ENCODE measurements at regions not wholly inside any gene's neighbourhood (a gene's known extent, or its start where the extent isn't known, plus 50 kb on each side); places are given as distances from the start of the nearest gene placed in this dataset.

GRCh38 chrX:10326578-10326977, 169.8 kb downstream of the CLCN4 start:
- no peak for DNase-seq

GRCh38 chrX:10327651-10328050, 170.9 kb downstream of the CLCN4 start:
- no peak overlapping the region for H3K4me3 ChIP-seq
- H3K36me3 ChIP-seq = no peaks in the 10 kb centered on the region
- no peak for ATAC-seq (ENCODE audit: low FRiP score in 2 of 2)
- H3K27ac ChIP-seq = no peak overlapping the region
- no peaks in the 10 kb centered on the region for H3K27me3 ChIP-seq
- no peaks in the 10 kb centered on the region for H3K9me3 ChIP-seq
- no peak for TF ChIP-seq POLR2AphosphoS5 (IDR thresholded peaks at IDR 0.05)
- no peak for TF ChIP-seq EP300 (IDR thresholded peaks at IDR 0.05)
- no peak for DNase-seq
- H3K4me1 ChIP-seq = no peaks in the 10 kb centered on the region
- 54 to 74% methylated on average over 2 to 7 of the region's 7 CpGs for WGBS, 2 donors

More at GRCh38 chrX:10326578-10326977, 169.8 kb downstream of the CLCN4 start:
- no peak overlapping the region for H3K4me3 ChIP-seq
- no peaks in the 10 kb centered on the region for H3K36me3 ChIP-seq
- TF ChIP-seq POLR2AphosphoS5 (IDR thresholded peaks at IDR 0.05) = no peak
- TF ChIP-seq POLR2A (IDR thresholded peaks at IDR 0.05) = no peak
- no peak for TF ChIP-seq EP300 (IDR thresholded peaks at IDR 0.05)
- no peak for TF ChIP-seq CTCF (IDR thresholded peaks at IDR 0.05)
- no peaks in the 10 kb centered on the region for H3K27me3 ChIP-seq
- no peaks in the 10 kb centered on the region for H3K9me3 ChIP-seq
- no peak for ATAC-seq (ENCODE audit: low FRiP score in 2 of 2)
- WGBS, 2 donors = 53 to 61% methylated on average over 2 of the region's 2 CpGs
- H3K27ac ChIP-seq = no peak overlapping the region
- H3K4me1 ChIP-seq = no peaks in the 10 kb centered on the region

- Histone ChIP-seq H3K27ac (no peak overlapping the region), H3K27me3 (no peaks in the 10 kb centered on the region), H3K4me3 (no peak overlapping the region), H3K36me3 (no peaks in the 10 kb centered on the region), H3K9me3 (no peaks in the 10 kb centered on the region), H3K4me1 (no peaks in the 10 kb centered on the region)
- ATAC-seq (ENCODE audit: low FRiP score in 2 of 2) = peak in 1 of 2 donors; percentile 46
- TF ChIP-seq POLR2A (IDR thresholded peaks at IDR 0.05) (no peak), POLR2AphosphoS5 (IDR thresholded peaks at IDR 0.05) (no peak), EP300 (IDR thresholded peaks at IDR 0.05) (no peak), CTCF (IDR thresholded peaks at IDR 0.05) (no peak)
- DNase-seq = peak in 1 of 2 donors; percentile 2
- WGBS, 2 donors = 76% methylated on average over 7 of the region's 7 CpGs; no CpG with 5 or more reads in 1 of the 2 donors
Measured at GRCh38 chrX:10329984-10330383, 173.2 kb downstream of the CLCN4 start.

GRCh38 chrX:10341309-10341708, 184.5 kb downstream of the CLCN4 start:
- no peaks in the 10 kb centered on the region for H3K36me3 ChIP-seq
- no peak overlapping the region for H3K4me3 ChIP-seq
- TF ChIP-seq POLR2A (IDR thresholded peaks at IDR 0.05) (no peak), POLR2AphosphoS5 (IDR thresholded peaks at IDR 0.05) (no peak), CTCF (IDR thresholded peaks at IDR 0.05) (no peak), EP300 (IDR thresholded peaks at IDR 0.05) (no peak)
- ATAC-seq (ENCODE audit: low FRiP score in 2 of 2) (no peak), DNase-seq (no peak)
- 70 to 91% methylated on average over 4 to 5 of the region's 5 CpGs for WGBS, 2 donors
- no peaks in the 10 kb centered on the region for H3K9me3 ChIP-seq
- no peak overlapping the region for H3K27ac ChIP-seq
- no peaks in the 10 kb centered on the region for H3K27me3 ChIP-seq
- no peaks in the 10 kb centered on the region for H3K4me1 ChIP-seq

GRCh38 chrX:10350221-10350620, 193.4 kb downstream of the CLCN4 start:
- TF ChIP-seq EP300 (IDR thresholded peaks at IDR 0.05) (no peak), POLR2A (IDR thresholded peaks at IDR 0.05) (no peak), CTCF (IDR thresholded peaks at IDR 0.05) (no peak), POLR2AphosphoS5 (IDR thresholded peaks at IDR 0.05) (no peak)
- Histone ChIP-seq H3K4me3 (no peak overlapping the region), H3K9me3 (no peaks in the 10 kb centered on the region), H3K36me3 (no peaks in the 10 kb centered on the region), H3K27me3 (no peaks in the 10 kb centered on the region), H3K27ac (no peak overlapping the region), H3K4me1 (no peaks in the 10 kb centered on the region)
- ATAC-seq (ENCODE audit: low FRiP score in 2 of 2) (no peak), DNase-seq (no peak)

Data from upper lobe of left lung (tissue), 6 donors.